SK-N-SH (cell line): ENCODE measurements at regions not wholly inside any gene's neighbourhood (a gene's known extent, or its start where the extent isn't known, plus 50 kb on each side); places are given as distances from the start of the nearest gene placed in this dataset.

ENCODE experiments used
- CTCF ChIA-PET: fragments of 300-600, 350-600 bp; formaldehyde crosslinking; extraction: SDS; loops from one replicate; lab custom pipeline; 2021; lab: Yijun Ruan, JAX
- POLR2A ChIA-PET: fragments of 350-600 bp; sonication (Branson Sonifier 250); formaldehyde crosslinking; extraction: SDS; loops from one replicate; lab custom pipeline; 2020; ENCODE audit warnings: antibody characterized with exemption, inconsistent platforms; lab: Yijun Ruan, JAX
- DNase-seq: peaks from one replicate; pipeline ENCODE4 v3.0.0; 2012
- H2AFZ ChIP-seq: fragments of 200-600 bp; sonication (generic); 2 replicates; pipeline ENCODE4 v1.8.1; 2016; ENCODE audit warnings: antibody characterized with exemption, mild to moderate bottlenecking, low read depth
- H3F3A ChIP-seq: fragments of 200-600 bp; sonication (generic); replicated peaks from 2 replicates; pipeline ENCODE3; 2016; ENCODE audit warnings: antibody characterized with exemption, mild to moderate bottlenecking; ENCODE audit not compliant: insufficient read depth
- H3K27ac ChIP-seq, 2 experiments: fragments of 200-500 bp in 1 of 2; fragments of 200-600 bp in 1 of 2; sonication (Bioruptor generic) in 1 of 2; sonication (generic), shearing (Covaris generic) in 1 of 2; 2 replicates each; pipeline versions ENCODE4 v1.5.1 to v1.6.1; 2014 to 2016; ENCODE audit warnings: low read depth in 2 of 2, inconsistent platforms in 1 of 2, low read length in 1 of 2, mild to moderate bottlenecking in 1 of 2, mixed read lengths in 1 of 2
- H3K27me3 ChIP-seq: fragments of 200-600 bp; sonication (generic), shearing (Covaris generic); 2 replicates; pipeline ENCODE4 v1.6.1; 2016; ENCODE audit warnings: mixed run types; ENCODE audit not compliant: insufficient read depth
- H3K36me3 ChIP-seq, 2 experiments: fragments of 200-500 bp in 1 of 2; fragments of 200-600 bp in 1 of 2; sonication (Bioruptor generic) in 1 of 2; sonication (generic) in 1 of 2; replicated peaks in 1 of 2; 2 replicates each; pipeline versions ENCODE3 to v1.5.1; 2014 to 2016; ENCODE audit warnings: low read length in 1 of 2, mild to moderate bottlenecking in 1 of 2; ENCODE audit not compliant: insufficient read depth in 2 of 2, control insufficient read depth in 1 of 2
- H3K4me1 ChIP-seq, 2 experiments: fragments of 200-500 bp in 1 of 2; fragments of 200-600 bp in 1 of 2; sonication (Bioruptor generic) in 1 of 2; sonication (generic), shearing (Covaris generic) in 1 of 2; 2 replicates each; pipeline versions ENCODE4 v1.5.1 to v1.6.1; 2014 to 2016; ENCODE audit warnings: low read depth in 1 of 2, low read length in 1 of 2, mixed run types in 1 of 2; ENCODE audit not compliant: insufficient read depth in 2 of 2, control insufficient read depth in 1 of 2
- H3K4me2 ChIP-seq: fragments of 200-600 bp; sonication (generic), shearing (Covaris generic); 2 replicates; pipeline ENCODE4 v1.6.1; 2017; ENCODE audit warnings: mixed run types
- H3K4me3 ChIP-seq, 2 experiments: fragments of 200-500 bp in 1 of 2; fragments of 200-600 bp in 1 of 2; sonication (Bioruptor generic) in 1 of 2; sonication (generic), shearing (Covaris generic) in 1 of 2; 2 replicates each; pipeline versions ENCODE4 v1.5.1 to v1.8.1; 2014 to 2016; ENCODE audit warnings: low read depth in 2 of 2, inconsistent platforms in 1 of 2, low read length in 1 of 2, mild to moderate bottlenecking in 1 of 2, mixed read lengths in 1 of 2, moderate library complexity in 1 of 2
- H3K79me2 ChIP-seq: fragments of 200-600 bp; sonication (generic); 2 replicates; pipeline ENCODE4 v1.8.1; 2017; ENCODE audit warnings: mild to moderate bottlenecking; ENCODE audit not compliant: insufficient read depth
- H3K9ac ChIP-seq: fragments of 200-600 bp; sonication (generic); 2 replicates; pipeline ENCODE4 v1.6.1; 2017; ENCODE audit warnings: mixed run types
- H3K9me2 ChIP-seq: fragments of 200-600 bp; sonication (generic); 2 replicates; pipeline ENCODE4 v1.6.1; 2017; ENCODE audit warnings: mixed run types
- H3K9me3 ChIP-seq: fragments of 200-600 bp; sonication (generic); 2 replicates; pipeline ENCODE4 v1.6.1; 2017; ENCODE audit warnings: mixed run types, mild to moderate bottlenecking, moderate library complexity
- H4K20me1 ChIP-seq: fragments of 200-600 bp; sonication (generic); 2 replicates; pipeline ENCODE4 v1.6.1; 2017; ENCODE audit warnings: mild to moderate bottlenecking, mixed run types; ENCODE audit not compliant: insufficient read depth
- CHD2 ChIP-seq: fragments of 150-350 bp; IDR thresholded peaks from 2 replicates; pipeline ENCODE4 v1.6.1; 2018; ENCODE audit warnings: low read length; ENCODE audit not compliant: partially characterized antibody
- FOSL2 ChIP-seq: IDR thresholded peaks from 2 replicates; pipeline ENCODE4 v1.4.0; 2012; ENCODE audit warnings: low read depth, mild to moderate bottlenecking, moderate library complexity, borderline replicate concordance
- FOXJ3 ChIP-seq: sonication (generic); formaldehyde crosslinking; IDR thresholded peaks from 2 replicates; pipeline ENCODE4 v1.5.1; 2020; ENCODE audit warnings: mild to moderate bottlenecking, missing genetic modification reagents
- FOXM1 ChIP-seq: IDR thresholded peaks from 2 replicates; pipeline ENCODE4 v1.4.0; 2012; ENCODE audit warnings: low read depth, mild to moderate bottlenecking
- JUND ChIP-seq: IDR thresholded peaks from 2 replicates; pipeline ENCODE4 v1.4.0; 2012
- MEF2A ChIP-seq: IDR thresholded peaks from 2 replicates; pipeline ENCODE4 v1.4.0; 2012; ENCODE audit warnings: low read depth, borderline replicate concordance
- MXI1 ChIP-seq: IDR thresholded peaks from 2 replicates; pipeline ENCODE4 v1.6.1; 2012; ENCODE audit warnings: mild to moderate bottlenecking, low read depth, low read length, improper control_type of control experiment
- RFX5 ChIP-seq: IDR thresholded peaks from 2 replicates; pipeline ENCODE4 v1.6.1; 2012; ENCODE audit warnings: mild to moderate bottlenecking, improper control_type of control experiment, low read length
- TAF1 ChIP-seq: IDR thresholded peaks from 2 replicates; pipeline ENCODE4 v1.6.1; 2012; ENCODE audit warnings: low read depth, mild to moderate bottlenecking, low read length, moderate library complexity, borderline replicate concordance
- USF1 ChIP-seq: IDR thresholded peaks from 2 replicates; pipeline ENCODE4 v1.4.0; 2012; ENCODE audit warnings: low read depth, borderline replicate concordance
- USF2 ChIP-seq: fragments of 150-350 bp; IDR thresholded peaks from 2 replicates; pipeline ENCODE4 v1.6.1; 2017; ENCODE audit warnings: antibody characterized with exemption, low read length, low read depth, borderline replicate concordance
- ZBTB33 ChIP-seq: IDR thresholded peaks from 2 replicates; pipeline ENCODE4 v1.4.0; 2012; ENCODE audit warnings: low read depth, borderline replicate concordance
- WGBS: methylation state at CpG from one replicate; pipeline ENCODE4 v1.1.6; 2017; ENCODE audit warnings: low lambda C conversion rate; 5-methylcytosine and 5-hydroxymethylcytosine counted together

- ChIA-PET POLR2A (no interaction called here), CTCF (interaction anchor here (1.0 kb wide), 1 partner anchor 18 kb away, joined by 3 read pairs; no protein-coding TSS in a partner anchor)
- H4K20me1 ChIP-seq: no peaks in the 10 kb centered on the region
- no peaks in the 10 kb centered on the region for H3K4me1 ChIP-seq
- 16% methylated on average over 4 of the region's 4 CpGs for WGBS
- H3K27ac ChIP-seq: no peak overlapping the region
- no peaks in the 10 kb centered on the region for H3K79me2 ChIP-seq
- H2AFZ ChIP-seq: no peak overlapping the region
- no peak overlapping the region for H3K4me3 ChIP-seq
- no peak for TF ChIP-seq MXI1
- TF ChIP-seq FOSL2: no peak
- no peak for TF ChIP-seq CHD2
- TF ChIP-seq MEF2A: no peak
- TF ChIP-seq RFX5: no peak
- no peak for TF ChIP-seq FOXJ3 (CRISPR knock-in tag)
- no peak for TF ChIP-seq FOXM1
- TF ChIP-seq TAF1: no peak
- TF ChIP-seq JUND: no peak
- TF ChIP-seq USF2: no peak
- no peak for TF ChIP-seq ZBTB33
- H3K9me3 ChIP-seq: no peaks in the 10 kb centered on the region
- peak; percentile 29 for DNase-seq
- H3K4me2 ChIP-seq: no peak overlapping the region
- H3K9me2 ChIP-seq: no peaks in the 10 kb centered on the region
- H3K36me3 ChIP-seq: no peaks in the 10 kb centered on the region
- no peaks in the 10 kb centered on the region for H3K27me3 ChIP-seq
- H3F3A ChIP-seq: no peaks in the 10 kb centered on the region
- H3K9ac ChIP-seq: no peak overlapping the region
These were observed 179.9 kb downstream of the ATPSCKMT start for GRCh38 chr5:10069637-10070313.

- POLR2A ChIA-PET: no interaction called here
- no peak for DNase-seq
- H3K4me2 ChIP-seq: no peak overlapping the region
- no peak overlapping the region for H3K9ac ChIP-seq
- H3K27ac ChIP-seq: no peak overlapping the region
- H3K4me3 ChIP-seq: no peak overlapping the region
- H4K20me1 ChIP-seq: no peaks in the 10 kb centered on the region
- H3K9me3 ChIP-seq: no peaks in the 10 kb centered on the region
- H3K79me2 ChIP-seq: no peaks in the 10 kb centered on the region
- H3F3A ChIP-seq: no peaks in the 10 kb centered on the region
- H3K4me1 ChIP-seq: no peaks in the 10 kb centered on the region; a peak in 1 of 4 replicates
- no peaks in the 10 kb centered on the region for H3K36me3 ChIP-seq
- H3K9me2 ChIP-seq: no peaks in the 10 kb centered on the region
- H3K27me3 ChIP-seq: no peaks in the 10 kb centered on the region; the same call in 1 of the 2 replicates
- 73% methylated on average over 15 of the region's 34 CpGs for WGBS
- no peak for TF ChIP-seq USF1
- TF ChIP-seq, all 33 proteins: peak for 0
- no peak overlapping the region for H2AFZ ChIP-seq
- CTCF ChIA-PET: no interaction called here
These were observed 184.2 kb downstream of the ATPSCKMT start for GRCh38 chr5:10065428-10066000.
